ENCODE measurements at regions not wholly inside any gene's neighbourhood (a gene's known extent, or its start where the extent isn't known, plus 50 kb on each side); places are given as distances from the start of the nearest gene placed in this dataset.

DNA sequence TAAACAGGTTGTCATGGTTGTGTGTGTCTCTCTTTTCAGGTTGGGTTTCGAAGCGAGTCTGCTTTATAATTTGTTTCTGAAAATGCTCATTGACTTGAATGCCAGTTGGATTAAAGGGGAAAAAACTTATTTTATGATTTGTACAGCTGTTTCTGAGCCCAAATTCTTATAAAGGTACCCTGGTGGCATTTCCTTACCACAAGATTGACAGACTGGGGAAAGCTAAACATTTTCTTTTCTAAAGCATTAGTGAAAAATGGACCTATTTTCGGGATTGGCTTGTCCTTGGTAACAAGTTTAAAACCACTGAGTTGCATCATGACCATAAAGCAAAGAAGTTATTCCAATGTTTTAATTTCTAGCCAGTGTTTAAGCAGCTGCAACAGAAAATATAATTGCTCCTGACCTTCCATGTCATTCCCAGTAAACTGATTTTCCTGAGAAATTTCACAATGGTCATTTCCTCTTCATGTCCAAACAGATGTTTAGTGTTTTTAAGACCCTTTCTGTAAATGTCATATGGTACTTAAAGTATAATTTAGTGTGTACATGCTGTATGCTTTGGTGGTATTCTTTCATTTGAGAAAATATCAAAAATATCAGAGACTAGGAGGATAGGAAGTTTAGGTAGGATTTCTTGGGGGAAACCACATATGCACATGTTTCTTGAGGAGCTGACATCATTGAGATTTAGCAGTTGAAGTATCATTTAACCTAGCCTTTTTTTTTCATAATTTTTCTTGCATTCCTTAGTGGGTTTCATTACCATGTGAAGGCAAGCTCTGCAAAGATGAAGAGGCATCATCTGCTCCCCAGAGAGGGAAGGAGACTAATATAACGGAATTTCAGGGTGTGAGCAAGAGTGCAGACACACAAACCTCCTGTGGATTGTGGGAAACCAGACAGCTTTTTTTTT is 667.1 kb upstream of the RGMB start:
- H3K27ac ChIP-seq (ENCODE audit: low read depth, low read length, poor library complexity, severe bottlenecking): no peak overlapping the region

DNA sequence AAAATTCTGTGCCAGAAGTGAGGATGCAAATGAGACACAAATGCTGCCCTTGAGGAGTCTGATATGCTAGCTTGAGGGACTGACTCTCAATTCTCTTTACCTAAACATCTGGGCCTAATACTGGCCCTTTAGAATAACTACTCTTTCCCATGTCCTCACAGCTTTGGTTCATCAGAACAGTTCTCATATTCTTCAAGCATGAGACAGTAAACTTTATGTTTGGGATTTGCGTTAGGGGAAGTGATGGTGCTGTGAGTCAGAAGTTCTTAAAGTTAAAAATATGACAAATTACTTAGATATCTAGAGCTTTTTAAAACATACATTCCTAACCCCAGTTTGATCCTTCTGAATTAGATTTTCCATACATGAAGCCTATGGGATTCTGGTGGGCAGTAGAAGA is 665.0 kb upstream of the RGMB start:
- CTCF ChIA-PET: no interaction called here
- BruUV-seq (replicated peaks): no TSS peak
- TF ChIP-seq, protein P1, sequence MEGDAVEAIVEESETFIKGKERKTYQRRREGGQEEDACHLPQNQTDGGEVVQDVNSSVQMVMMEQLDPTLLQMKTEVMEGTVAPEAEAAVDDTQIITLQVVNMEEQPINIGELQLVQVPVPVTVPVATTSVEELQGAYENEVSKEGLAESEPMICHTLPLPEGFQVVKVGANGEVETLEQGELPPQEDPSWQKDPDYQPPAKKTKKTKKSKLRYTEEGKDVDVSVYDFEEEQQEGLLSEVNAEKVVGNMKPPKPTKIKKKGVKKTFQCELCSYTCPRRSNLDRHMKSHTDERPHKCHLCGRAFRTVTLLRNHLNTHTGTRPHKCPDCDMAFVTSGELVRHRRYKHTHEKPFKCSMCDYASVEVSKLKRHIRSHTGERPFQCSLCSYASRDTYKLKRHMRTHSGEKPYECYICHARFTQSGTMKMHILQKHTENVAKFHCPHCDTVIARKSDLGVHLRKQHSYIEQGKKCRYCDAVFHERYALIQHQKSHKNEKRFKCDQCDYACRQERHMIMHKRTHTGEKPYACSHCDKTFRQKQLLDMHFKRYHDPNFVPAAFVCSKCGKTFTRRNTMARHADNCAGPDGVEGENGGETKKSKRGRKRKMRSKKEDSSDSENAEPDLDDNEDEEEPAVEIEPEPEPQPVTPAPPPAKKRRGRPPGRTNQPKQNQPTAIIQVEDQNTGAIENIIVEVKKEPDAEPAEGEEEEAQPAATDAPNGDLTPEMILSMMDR (conservative IDR thresholded peaks at IDR 0.05; ENCODE audit: low read depth, low read length): no peak
- no peak for TF ChIP-seq EZH2 (IDR thresholded peaks at IDR 0.05; ENCODE audit: borderline replicate concordance, low read depth, low read length, poor library complexity, severe bottlenecking)
- no peak overlapping the region for H3K4me3 ChIP-seq (ENCODE audit: low read depth, low read length, poor library complexity, severe bottlenecking)
- no peaks in the 10 kb centered on the region for H3K27me3 ChIP-seq (replicated peaks; ENCODE audit: insufficient read depth, low read depth, low read length, poor library complexity)
- no peaks in the 10 kb centered on the region for H3K36me3 ChIP-seq (ENCODE audit: insufficient read depth, low read length, poor library complexity, severe bottlenecking)
- POLR2A ChIA-PET (ENCODE audit: low non-redundant PET): no interaction called here
- DNase-seq (ENCODE audit: low spot score): no peak
- intact Hi-C loops (cut with micrococcal nuclease; ENCODE audit: unreplicated experiment): no loop called here
- H3K4me1 ChIP-seq (ENCODE audit: insufficient read depth, low read length, poor library complexity, severe bottlenecking): no peaks in the 10 kb centered on the region
- H3K9me3 ChIP-seq (ENCODE audit: low read depth, low read length, poor library complexity, severe bottlenecking): no peaks in the 10 kb centered on the region
- H3K27ac ChIP-seq (ENCODE audit: low read depth, low read length, poor library complexity, severe bottlenecking): no peak overlapping the region

More for the DNA sequence above, 667.1 kb upstream of the RGMB start:
- DNase-seq (ENCODE audit: low spot score): peak; percentile 39
- BruUV-seq (replicated peaks): no TSS peak
- ChIA-PET POLR2A (ENCODE audit: low non-redundant PET) (interaction anchor here (0.7 kb wide), 1 partner anchor 1133 kb away, joined by 3 read pairs; no protein-coding TSS in a partner anchor), CTCF (no interaction called here)
- H3K4me3 ChIP-seq (ENCODE audit: low read depth, low read length, poor library complexity, severe bottlenecking): no peak overlapping the region
- H3K27me3 ChIP-seq (replicated peaks; ENCODE audit: insufficient read depth, low read depth, low read length, poor library complexity): no peaks in the 10 kb centered on the region
- H3K4me1 ChIP-seq (ENCODE audit: insufficient read depth, low read length, poor library complexity, severe bottlenecking): no peaks in the 10 kb centered on the region
- H3K36me3 ChIP-seq (ENCODE audit: insufficient read depth, low read length, poor library complexity, severe bottlenecking): no peaks in the 10 kb centered on the region
- no peaks in the 10 kb centered on the region for H3K9me3 ChIP-seq (ENCODE audit: low read depth, low read length, poor library complexity, severe bottlenecking)
- intact Hi-C loops (cut with micrococcal nuclease; ENCODE audit: unreplicated experiment): no loop called here
- TF ChIP-seq EZH2 (IDR thresholded peaks at IDR 0.05; ENCODE audit: borderline replicate concordance, low read depth, low read length, poor library complexity, severe bottlenecking): no peak
- TF ChIP-seq, protein P1 (conservative IDR thresholded peaks at IDR 0.05; ENCODE audit: low read depth, low read length): no peak

DNA sequence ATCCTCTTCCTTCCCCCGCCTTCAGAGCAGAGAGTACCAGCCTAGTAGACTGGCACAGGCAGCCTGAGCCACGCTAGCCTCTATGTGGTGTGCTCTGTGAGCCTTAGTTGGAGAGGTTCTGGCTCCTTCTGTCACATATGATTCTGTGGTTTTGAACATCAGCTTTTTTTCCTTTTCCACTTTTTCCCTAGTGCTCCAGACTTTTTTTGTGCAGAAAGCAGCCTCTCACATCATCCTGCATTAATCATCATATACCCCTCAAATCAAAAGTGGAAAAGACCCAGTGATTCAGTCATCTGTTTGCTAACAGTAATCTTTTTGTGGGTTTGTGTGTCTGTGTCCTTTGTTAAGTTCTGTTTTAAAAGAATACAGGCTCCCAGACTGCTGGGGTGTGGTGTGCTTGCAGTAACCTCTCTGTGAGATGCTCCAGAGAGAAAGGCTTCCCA is 663.9 kb upstream of the RGMB start:
- H3K4me1 ChIP-seq (ENCODE audit: insufficient read depth, low read length, poor library complexity, severe bottlenecking): no peaks in the 10 kb centered on the region
- H3K27ac ChIP-seq (ENCODE audit: low read depth, low read length, poor library complexity, severe bottlenecking): no peak overlapping the region
- H3K9me3 ChIP-seq (ENCODE audit: low read depth, low read length, poor library complexity, severe bottlenecking): no peaks in the 10 kb centered on the region
- H3K27me3 ChIP-seq (replicated peaks; ENCODE audit: insufficient read depth, low read depth, low read length, poor library complexity): no peaks in the 10 kb centered on the region
- BruUV-seq (replicated peaks): no TSS peak
- intact Hi-C loops (cut with micrococcal nuclease; ENCODE audit: unreplicated experiment): no loop called here
- TF ChIP-seq EZH2 (IDR thresholded peaks at IDR 0.05; ENCODE audit: borderline replicate concordance, low read depth, low read length, poor library complexity, severe bottlenecking): no peak
- TF ChIP-seq, protein P1 (conservative IDR thresholded peaks at IDR 0.05; ENCODE audit: low read depth, low read length): no peak
- ChIA-PET CTCF (no interaction called here), POLR2A (ENCODE audit: low non-redundant PET) (no interaction called here)
- H3K4me3 ChIP-seq (ENCODE audit: low read depth, low read length, poor library complexity, severe bottlenecking): no peak overlapping the region
- DNase-seq (ENCODE audit: low spot score): no peak
- no peaks in the 10 kb centered on the region for H3K36me3 ChIP-seq (ENCODE audit: insufficient read depth, low read length, poor library complexity, severe bottlenecking)
